Stimulated activated naive B cell treated with anti-CD40 and anti-IgM and Interleukin-4, amounts not matched to agents 10 μg/mL and 1 μg/mL and 100 μg/mL, for 72 hours (primary cell): ENCODE measurements at regions not wholly inside any gene's neighbourhood (a gene's known extent, or its start where the extent isn't known, plus 50 kb on each side); places are given as distances from the start of the nearest gene placed in this dataset.

Source experiments
- ATAC-seq, 2 donors: fragments of 150-1000 bp; cut with Tn5 transposase; replicated peaks; 2 replicates each; pipeline ENCODE4 v1.10.0; 2021; ENCODE audit warnings: moderate library complexity in 1 of 2
- DNase-seq: peaks from one replicate; pipeline ENCODE4 v3.0.0; 2021
- H3K27ac Mint-ChIP-seq: one replicate; pipeline ENCODE4 v1.8.0; 2022; ENCODE audit warnings: mild to moderate bottlenecking, mixed read lengths
- H3K27me3 Mint-ChIP-seq, 2 donors: one replicate each; pipeline ENCODE4 v1.8.0; 2022; ENCODE audit warnings: mixed read lengths in 2 of 2
- H3K36me3 Mint-ChIP-seq, 2 donors: one replicate each; pipeline ENCODE4 v1.8.0; 2022; ENCODE audit warnings: mixed read lengths in 2 of 2, mild to moderate bottlenecking in 1 of 2
- H3K4me1 Mint-ChIP-seq, 2 donors: one replicate each; pipeline ENCODE4 v1.8.0; 2022; ENCODE audit warnings: mixed read lengths in 2 of 2, mild to moderate bottlenecking in 1 of 2
- H3K4me3 Mint-ChIP-seq, 2 donors: one replicate each; pipeline ENCODE4 v1.8.0; 2022; ENCODE audit warnings: mild to moderate bottlenecking in 2 of 2, mixed read lengths in 2 of 2, moderate library complexity in 1 of 2
- H3K9me3 Mint-ChIP-seq, 2 donors: one replicate each; pipeline ENCODE4 v1.8.0; 2022; ENCODE audit warnings: mixed read lengths in 2 of 2, mild to moderate bottlenecking in 1 of 2

DNA sequence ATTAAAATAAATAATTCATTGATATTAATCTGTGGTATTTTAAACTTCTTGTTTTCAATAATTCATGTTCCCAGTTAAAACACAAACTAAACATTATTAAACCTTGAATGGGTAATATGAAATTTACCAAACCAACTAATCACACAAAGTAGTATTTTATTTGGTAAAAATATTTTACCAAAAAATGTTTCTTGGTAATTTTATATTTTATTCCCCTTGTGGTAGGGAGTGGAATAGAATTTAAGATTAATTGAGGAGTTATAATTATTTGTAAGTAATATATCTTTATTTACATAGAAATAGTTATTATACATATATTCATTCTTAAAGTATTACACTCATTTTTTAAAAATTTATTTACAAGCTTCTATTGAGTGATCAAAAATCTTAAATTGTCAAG lies 1350.9 kb downstream of the OTOL1 start:
- ATAC-seq (no peak), DNase-seq (no peak)
- H3K9me3 Mint-ChIP-seq = peaks cover 0 to 5% of the 10 kb centered on the region in 2 donors
- H3K4me3 Mint-ChIP-seq = no peak overlapping the region
- no peak overlapping the region for H3K27ac Mint-ChIP-seq
- H3K27me3 Mint-ChIP-seq = no peaks in the 10 kb centered on the region
- no peaks in the 10 kb centered on the region for H3K4me1 Mint-ChIP-seq
- H3K36me3 Mint-ChIP-seq = no peaks in the 10 kb centered on the region

DNA sequence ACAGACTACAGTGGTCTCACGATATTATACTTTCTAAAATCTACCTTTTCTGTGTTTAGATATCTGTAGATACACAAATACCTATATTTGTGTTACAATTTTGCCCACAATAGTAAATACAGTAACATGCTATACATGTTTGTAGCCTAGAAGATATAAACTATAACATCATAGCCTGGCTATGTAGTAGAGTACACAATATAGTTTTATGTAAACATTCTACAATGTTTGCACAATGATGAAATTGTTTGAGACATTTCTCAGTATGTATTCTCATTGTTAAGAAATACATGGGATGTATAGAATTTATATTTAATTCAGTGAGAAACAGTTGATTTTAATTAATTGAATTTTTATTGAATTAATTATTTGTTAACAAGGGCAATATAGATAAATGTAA lies 1367.0 kb downstream of the OTOL1 start:
- Mint-ChIP-seq H3K4me1 (no peaks in the 10 kb centered on the region), H3K27ac (no peak overlapping the region), H3K4me3 (no peak overlapping the region), H3K36me3 (no peaks in the 10 kb centered on the region), H3K27me3 (no peaks in the 10 kb centered on the region), H3K9me3 (no peaks in the 10 kb centered on the region)
- DNase-seq (no peak), ATAC-seq (no peak)

DNA sequence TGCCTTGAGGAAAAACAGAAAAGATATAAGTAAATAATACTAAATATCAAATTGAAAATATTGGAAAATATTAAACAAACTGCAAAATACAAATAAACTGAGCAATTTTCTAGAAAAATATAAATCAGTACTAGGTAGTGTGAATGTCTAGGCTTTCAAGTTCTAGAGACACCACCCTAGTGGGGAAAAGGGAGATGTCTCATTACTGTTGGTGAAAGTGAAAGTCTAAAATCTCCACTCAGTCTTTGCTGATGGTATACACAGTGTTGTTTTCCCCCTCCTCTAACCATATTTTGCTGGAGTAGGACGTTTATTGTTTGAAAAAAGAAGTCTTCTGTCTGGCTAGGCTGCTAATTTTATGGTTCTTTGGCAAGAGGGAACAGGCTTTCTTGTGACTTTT lies 1368.9 kb downstream of the OTOL1 start:
- ATAC-seq (no peak), DNase-seq (no peak)
- no peaks in the 10 kb centered on the region for H3K36me3 Mint-ChIP-seq
- no peak overlapping the region for H3K27ac Mint-ChIP-seq
- no peaks in the 10 kb centered on the region for H3K4me1 Mint-ChIP-seq
- no peaks in the 10 kb centered on the region for H3K27me3 Mint-ChIP-seq
- H3K9me3 Mint-ChIP-seq = peaks cover 0 to 4% of the 10 kb centered on the region in 2 donors
- H3K4me3 Mint-ChIP-seq = no peak overlapping the region

DNA sequence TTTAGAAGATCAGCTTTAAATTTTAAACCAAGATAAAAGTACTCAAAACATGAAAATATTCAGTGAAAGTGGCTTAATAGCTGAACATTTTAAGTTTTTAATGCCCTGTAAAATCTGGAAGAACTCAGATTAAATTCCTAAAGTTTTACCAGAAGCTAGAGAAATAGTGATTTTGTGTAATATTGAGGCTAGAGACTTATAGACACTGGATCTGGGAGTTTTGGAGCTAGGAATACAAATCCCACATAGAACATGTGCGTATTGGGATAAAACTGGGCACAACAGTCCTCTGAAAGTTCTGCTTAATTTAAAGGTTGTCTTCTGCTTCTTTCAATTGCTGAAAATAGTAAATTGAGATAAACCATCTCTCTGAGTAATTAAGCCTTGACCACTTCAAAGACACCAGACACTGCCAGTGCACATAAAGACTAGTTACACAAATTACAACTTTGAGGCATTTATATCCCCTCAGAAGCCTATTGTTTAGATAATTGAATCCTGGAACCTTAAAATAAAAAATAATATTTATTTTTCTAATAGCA lies 1382.5 kb downstream of the OTOL1 start:
- Mint-ChIP-seq H3K27ac (no peak overlapping the region), H3K27me3 (no peaks in the 10 kb centered on the region), H3K4me1 (no peaks in the 10 kb centered on the region), H3K9me3 (no peaks in the 10 kb centered on the region), H3K36me3 (no peaks in the 10 kb centered on the region), H3K4me3 (no peak overlapping the region)
- ATAC-seq (no peak), DNase-seq (no peak)

DNA sequence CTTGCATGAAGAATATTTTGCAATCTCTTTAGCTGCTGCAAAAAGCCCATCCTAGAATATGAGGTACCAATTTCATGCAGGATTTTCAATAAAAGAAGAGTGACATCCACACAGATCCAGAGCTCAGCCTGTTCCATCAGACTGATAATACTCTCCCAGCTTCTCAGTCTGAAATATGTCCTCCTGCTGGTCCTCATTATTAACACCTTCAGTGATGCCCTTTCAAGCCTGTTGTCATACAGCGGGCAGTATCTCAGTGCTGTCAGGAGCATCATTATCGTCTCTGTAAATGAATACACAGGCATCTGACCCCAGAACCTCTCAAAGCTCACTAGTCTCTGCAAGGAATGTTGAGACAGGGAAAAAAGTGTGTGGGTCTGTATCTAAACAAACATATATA lies 1387.8 kb downstream of the OTOL1 start:
- no peak for DNase-seq
- Mint-ChIP-seq H3K36me3 (no peaks in the 10 kb centered on the region), H3K27ac (no peak overlapping the region), H3K9me3 (no peaks in the 10 kb centered on the region), H3K27me3 (no peaks in the 10 kb centered on the region), H3K4me1 (no peaks in the 10 kb centered on the region), H3K4me3 (no peak overlapping the region)
- ATAC-seq = no peak

DNA sequence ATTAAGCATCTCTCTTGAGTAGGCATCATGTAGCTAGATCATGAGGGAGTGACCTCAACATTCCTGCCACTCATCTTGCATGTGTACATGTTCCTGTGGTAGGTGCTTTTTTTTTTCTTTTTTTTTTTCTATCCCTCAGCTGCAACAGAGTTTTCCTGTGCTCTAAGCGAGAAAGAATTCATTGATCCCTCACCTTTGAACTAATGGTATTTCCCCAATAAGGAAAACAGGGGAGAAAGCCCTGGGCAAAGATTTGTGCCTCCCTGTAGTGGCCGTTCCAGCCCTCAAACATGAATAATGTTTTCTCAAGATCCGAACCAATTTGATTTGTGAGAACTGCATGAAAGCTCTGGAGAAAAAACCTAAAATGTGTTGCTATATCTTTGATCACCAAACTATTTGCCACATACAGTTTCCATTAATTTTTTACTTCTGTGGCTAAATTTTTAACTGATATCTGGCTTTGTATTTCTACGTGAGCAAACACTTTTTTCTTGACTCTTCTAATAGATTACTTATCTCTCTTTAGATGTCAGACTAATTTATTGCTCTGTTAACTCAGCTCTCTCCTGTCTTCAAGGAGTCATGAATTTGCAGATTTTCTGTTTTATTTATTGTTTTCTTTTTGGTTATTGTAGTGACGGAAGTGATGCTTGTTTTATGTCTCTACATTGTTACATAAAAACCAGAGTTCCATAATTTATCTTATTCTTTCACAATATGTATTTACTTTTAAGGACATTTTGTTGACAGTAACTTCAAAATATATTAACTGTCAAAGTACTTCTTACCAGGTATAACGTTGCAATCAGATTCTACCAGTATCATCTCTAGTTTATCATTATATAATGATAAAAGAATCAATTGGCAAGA lies 1396.5 kb downstream of the OTOL1 start:
- Mint-ChIP-seq H3K36me3 (no peaks in the 10 kb centered on the region), H3K4me3 (no peak overlapping the region), H3K4me1 (no peaks in the 10 kb centered on the region), H3K27ac (no peak overlapping the region), H3K27me3 (no peaks in the 10 kb centered on the region), H3K9me3 (no peaks in the 10 kb centered on the region)
- ATAC-seq = no peak
- DNase-seq = no peak

DNA sequence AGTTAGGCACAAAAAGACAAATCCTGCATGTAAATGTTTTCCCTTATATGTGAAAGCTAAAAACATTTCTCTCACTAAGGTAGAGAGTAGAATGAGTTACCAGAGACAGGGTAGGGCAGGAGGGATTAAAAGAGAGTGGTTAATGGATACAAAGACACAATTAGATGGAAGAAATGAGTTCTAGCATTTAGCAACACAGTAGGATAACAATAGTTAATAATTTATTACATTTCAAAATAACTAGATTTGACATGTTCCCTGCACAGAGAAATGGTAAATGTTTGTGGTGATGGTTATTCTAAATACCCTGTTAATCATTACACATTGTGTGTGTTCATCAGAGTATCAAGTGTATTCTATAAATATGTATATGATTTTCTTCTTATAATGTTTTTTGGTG lies 1400.7 kb downstream of the OTOL1 start:
- H3K36me3 Mint-ChIP-seq = no peaks in the 10 kb centered on the region
- DNase-seq = no peak
- no peaks in the 10 kb centered on the region for H3K4me1 Mint-ChIP-seq
- H3K4me3 Mint-ChIP-seq = no peak overlapping the region
- no peak overlapping the region for H3K27ac Mint-ChIP-seq
- no peaks in the 10 kb centered on the region for H3K27me3 Mint-ChIP-seq
- no peaks in the 10 kb centered on the region for H3K9me3 Mint-ChIP-seq
- no peak for ATAC-seq

DNA sequence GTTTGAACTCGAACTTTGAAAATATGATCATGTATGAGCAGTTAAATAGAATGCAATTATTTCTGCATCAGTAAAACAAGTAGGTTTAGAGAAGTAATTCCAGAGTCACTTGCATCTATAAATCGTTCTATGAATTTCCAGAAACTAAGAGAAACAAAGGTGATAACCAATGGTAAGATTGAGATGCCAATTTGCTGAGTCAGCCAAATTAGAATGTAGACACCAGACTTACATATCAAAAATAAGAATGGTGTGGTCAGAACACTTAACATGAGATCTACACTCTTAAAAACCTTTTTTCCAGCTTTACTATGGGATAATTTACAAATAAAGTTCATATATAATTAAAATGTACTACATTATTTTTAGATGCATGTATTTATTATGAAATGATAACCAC lies 1435.9 kb downstream of the OTOL1 start:
- Mint-ChIP-seq H3K9me3 (peaks cover 0 to 2% of the 10 kb centered on the region in 2 donors), H3K4me1 (no peaks in the 10 kb centered on the region), H3K27me3 (no peaks in the 10 kb centered on the region), H3K4me3 (no peak overlapping the region), H3K36me3 (no peaks in the 10 kb centered on the region), H3K27ac (no peak overlapping the region)
- DNase-seq (no peak), ATAC-seq (no peak)

DNA sequence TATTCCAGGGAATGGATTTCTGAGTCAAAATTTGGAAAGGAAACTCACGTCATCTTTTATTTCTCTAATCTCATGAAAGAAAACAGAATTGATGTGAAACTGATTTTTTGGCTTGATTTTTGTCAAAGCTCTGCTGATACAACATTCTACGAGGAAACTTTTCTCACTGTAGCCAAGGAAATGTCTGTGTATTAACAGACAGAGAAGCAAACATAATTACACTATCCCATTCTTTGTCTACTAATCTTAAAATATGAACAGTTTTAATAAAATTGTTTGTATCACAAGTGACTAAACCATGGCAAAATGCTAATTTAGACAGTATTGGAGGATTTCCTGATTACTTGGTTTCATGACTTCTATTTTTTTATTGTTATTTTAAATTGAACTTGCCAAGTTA lies 1437.0 kb downstream of the OTOL1 start:
- Mint-ChIP-seq H3K4me3 (no peak overlapping the region), H3K36me3 (no peaks in the 10 kb centered on the region), H3K4me1 (no peaks in the 10 kb centered on the region), H3K9me3 (peaks cover 0 to 2% of the 10 kb centered on the region in 2 donors), H3K27me3 (no peaks in the 10 kb centered on the region), H3K27ac (no peak overlapping the region)
- no peak for DNase-seq
- no peak for ATAC-seq

DNA sequence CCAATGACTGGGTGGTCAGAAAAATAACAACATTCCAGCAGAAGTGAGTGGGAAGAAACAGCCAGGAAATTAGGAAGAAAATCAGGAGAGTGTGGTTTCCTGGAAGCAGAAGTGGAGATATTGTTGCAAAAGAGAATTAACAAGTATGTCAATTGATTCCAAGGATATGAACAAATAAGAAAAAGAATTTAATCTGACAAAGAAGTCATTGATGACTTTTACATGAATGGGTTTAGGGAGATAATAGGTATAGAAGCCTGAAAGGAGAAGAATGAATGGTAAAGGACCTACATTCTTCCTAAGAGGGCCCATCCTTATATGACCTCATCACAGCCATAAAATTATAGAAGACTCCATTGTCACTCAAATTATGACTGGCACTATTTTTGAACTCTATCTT lies 1440.1 kb downstream of the OTOL1 start:
- no peaks in the 10 kb centered on the region for H3K36me3 Mint-ChIP-seq
- H3K27me3 Mint-ChIP-seq = no peaks in the 10 kb centered on the region
- peaks cover 0 to 4% of the 10 kb centered on the region in 2 donors for H3K9me3 Mint-ChIP-seq
- DNase-seq = no peak
- no peak overlapping the region for H3K4me3 Mint-ChIP-seq
- no peak overlapping the region for H3K27ac Mint-ChIP-seq
- ATAC-seq = no peak
- no peaks in the 10 kb centered on the region for H3K4me1 Mint-ChIP-seq

DNA sequence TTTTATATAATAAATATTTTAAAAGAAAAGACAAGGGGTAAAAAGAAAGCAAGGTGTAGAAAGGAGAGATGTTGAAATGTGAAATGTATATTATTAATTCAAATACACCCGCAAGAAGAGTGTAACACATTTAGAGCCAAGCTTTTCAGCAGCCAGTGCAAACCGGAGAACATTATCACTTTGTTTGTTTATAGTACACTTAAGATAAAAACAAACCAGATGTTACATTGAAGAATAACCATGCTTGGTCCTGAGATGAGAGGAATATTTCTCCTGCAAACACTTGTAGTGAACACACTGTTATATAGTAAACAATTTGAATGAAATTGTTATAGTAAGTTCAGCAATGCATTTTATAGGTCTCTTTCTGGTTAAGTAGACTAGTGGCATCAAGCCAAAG lies 1441.5 kb downstream of the OTOL1 start:
- no peaks in the 10 kb centered on the region for H3K4me1 Mint-ChIP-seq
- H3K4me3 Mint-ChIP-seq = no peak overlapping the region
- ATAC-seq = no peak
- H3K9me3 Mint-ChIP-seq = peaks cover 0 to 4% of the 10 kb centered on the region in 2 donors
- no peaks in the 10 kb centered on the region for H3K36me3 Mint-ChIP-seq
- no peaks in the 10 kb centered on the region for H3K27me3 Mint-ChIP-seq
- DNase-seq = no peak
- H3K27ac Mint-ChIP-seq = no peak overlapping the region

DNA sequence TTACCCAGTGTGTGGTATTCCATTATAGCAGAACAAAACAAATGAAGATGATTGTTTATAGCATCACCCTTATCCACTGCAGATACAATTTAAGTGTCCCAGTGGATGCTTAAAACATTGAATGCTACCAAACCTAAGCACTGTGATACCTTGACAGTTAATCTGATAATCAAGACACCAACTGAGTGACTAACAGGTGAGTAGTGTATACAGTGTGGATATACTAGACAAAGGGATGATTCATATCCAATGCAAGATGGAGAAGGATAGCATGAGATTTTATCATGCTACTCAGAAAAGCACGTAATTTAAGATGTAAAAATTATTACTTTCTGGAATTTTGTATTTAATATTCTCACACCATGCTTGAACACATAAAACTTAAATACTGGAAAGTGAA lies 1449.0 kb downstream of the OTOL1 start:
- ATAC-seq (no peak), DNase-seq (no peak)
- no peak overlapping the region for H3K4me3 Mint-ChIP-seq
- no peak overlapping the region for H3K27ac Mint-ChIP-seq
- peaks cover 0 to 7% of the 10 kb centered on the region in 2 donors for H3K9me3 Mint-ChIP-seq
- no peaks in the 10 kb centered on the region for H3K27me3 Mint-ChIP-seq
- H3K4me1 Mint-ChIP-seq = no peaks in the 10 kb centered on the region
- no peaks in the 10 kb centered on the region for H3K36me3 Mint-ChIP-seq

DNA sequence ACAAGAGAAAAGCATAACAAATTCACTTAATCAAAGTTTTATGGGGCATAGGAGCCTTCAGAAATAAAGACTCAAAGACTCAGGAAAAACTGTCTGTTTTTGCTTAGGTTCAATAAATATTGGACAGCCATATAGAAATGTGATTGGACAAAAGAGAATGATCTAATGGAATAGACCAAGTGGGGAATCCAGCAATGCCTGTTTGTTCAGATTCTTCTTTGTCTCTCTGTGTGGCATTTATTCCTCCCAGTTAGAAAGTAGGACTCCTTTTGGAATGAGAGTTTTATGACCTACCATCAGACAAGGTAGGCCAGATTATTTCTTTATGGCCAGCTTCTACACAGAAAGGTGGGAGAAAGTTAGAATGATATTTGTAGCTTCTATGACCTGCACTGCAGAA lies 1460.1 kb downstream of the OTOL1 start:
- no peaks in the 10 kb centered on the region for H3K27me3 Mint-ChIP-seq
- no peak overlapping the region for H3K27ac Mint-ChIP-seq
- H3K4me1 Mint-ChIP-seq = no peaks in the 10 kb centered on the region
- ATAC-seq = no peak
- no peaks in the 10 kb centered on the region for H3K36me3 Mint-ChIP-seq
- H3K9me3 Mint-ChIP-seq = peaks cover 3 to 4% of the 10 kb centered on the region in 2 donors
- no peak overlapping the region for H3K4me3 Mint-ChIP-seq
- DNase-seq = no peak

DNA sequence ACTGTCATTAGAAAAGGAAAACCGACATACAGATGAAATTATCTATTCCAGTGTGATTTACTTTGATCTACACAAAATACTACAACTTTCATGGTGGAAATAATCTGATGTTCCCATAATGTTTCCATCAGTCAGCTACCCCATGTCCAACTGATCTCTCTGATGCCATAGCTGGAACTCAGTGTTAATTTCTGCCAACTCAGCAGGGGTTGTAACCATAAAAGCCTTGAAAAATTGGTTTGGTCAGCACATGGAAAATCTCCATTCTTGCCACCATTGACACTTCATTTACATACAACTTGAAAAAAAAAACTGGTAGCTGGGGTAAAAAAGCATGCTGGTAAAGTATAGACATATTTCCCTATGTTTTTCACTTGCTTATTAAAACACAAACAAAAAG lies 1463.7 kb downstream of the OTOL1 start:
- no peak for DNase-seq
- H3K36me3 Mint-ChIP-seq = no peaks in the 10 kb centered on the region
- no peak for ATAC-seq
- no peak overlapping the region for H3K27ac Mint-ChIP-seq
- no peaks in the 10 kb centered on the region for H3K4me1 Mint-ChIP-seq
- H3K9me3 Mint-ChIP-seq = peaks cover 0 to 6% of the 10 kb centered on the region in 2 donors
- no peaks in the 10 kb centered on the region for H3K27me3 Mint-ChIP-seq
- no peak overlapping the region for H3K4me3 Mint-ChIP-seq

DNA sequence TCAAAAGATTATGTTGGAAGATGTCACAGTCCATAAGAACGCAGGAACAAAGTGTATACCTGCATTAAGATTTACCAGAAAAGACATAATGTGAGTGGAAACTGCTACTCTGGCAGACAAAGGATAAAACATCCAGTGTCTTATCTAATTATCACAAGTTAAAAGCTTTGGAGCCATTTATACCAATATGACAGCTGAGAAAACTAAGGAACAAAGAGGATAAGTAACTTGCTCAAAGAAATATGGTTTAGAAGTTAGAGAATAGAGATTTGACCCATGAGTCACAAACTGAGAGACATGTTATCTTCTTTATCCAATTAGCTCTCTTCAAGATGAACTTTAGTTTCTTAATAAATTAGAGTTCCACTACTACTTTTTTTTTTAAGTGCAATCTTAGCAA lies 1473.7 kb downstream of the OTOL1 start:
- Mint-ChIP-seq H3K9me3 (peaks cover 5 to 21% of the 10 kb centered on the region in 2 donors), H3K4me1 (no peaks in the 10 kb centered on the region), H3K4me3 (no peak overlapping the region), H3K27ac (no peak overlapping the region), H3K27me3 (no peaks in the 10 kb centered on the region), H3K36me3 (no peaks in the 10 kb centered on the region)
- DNase-seq (no peak), ATAC-seq (no peak)
